ENCODE measurements at regions not wholly inside any gene's neighbourhood (a gene's known extent, or its start where the extent isn't known, plus 50 kb on each side); places are given as distances from the start of the nearest gene placed in this dataset.

DNA sequence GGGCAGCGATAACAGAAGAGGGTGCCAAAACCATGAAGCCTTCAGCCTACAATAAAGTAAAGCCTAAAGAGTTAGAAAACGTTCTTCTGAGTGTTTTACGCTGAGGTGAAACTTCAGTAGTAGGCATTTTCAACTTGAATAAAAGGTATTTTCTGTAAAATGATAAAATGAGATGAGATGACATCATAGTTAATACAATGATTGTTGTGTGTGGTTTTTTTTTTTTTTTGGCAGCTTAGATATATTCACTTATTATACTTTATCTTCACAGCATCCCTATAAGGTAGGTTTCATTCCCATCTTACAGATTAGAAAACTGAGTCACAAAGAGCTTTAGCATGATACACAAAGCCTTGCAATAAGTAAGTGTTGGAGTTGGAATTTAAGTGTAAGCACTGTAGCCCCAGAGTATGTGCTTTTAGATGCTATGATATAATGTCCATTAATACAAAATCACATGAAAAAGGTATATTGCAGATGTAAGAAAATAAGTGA lies 291.9 kb upstream of the GRM7 start:
- no peak overlapping the region for H3K4me3 ChIP-seq (ENCODE audit: low read depth, low read length)
- TF ChIP-seq, protein P1, sequence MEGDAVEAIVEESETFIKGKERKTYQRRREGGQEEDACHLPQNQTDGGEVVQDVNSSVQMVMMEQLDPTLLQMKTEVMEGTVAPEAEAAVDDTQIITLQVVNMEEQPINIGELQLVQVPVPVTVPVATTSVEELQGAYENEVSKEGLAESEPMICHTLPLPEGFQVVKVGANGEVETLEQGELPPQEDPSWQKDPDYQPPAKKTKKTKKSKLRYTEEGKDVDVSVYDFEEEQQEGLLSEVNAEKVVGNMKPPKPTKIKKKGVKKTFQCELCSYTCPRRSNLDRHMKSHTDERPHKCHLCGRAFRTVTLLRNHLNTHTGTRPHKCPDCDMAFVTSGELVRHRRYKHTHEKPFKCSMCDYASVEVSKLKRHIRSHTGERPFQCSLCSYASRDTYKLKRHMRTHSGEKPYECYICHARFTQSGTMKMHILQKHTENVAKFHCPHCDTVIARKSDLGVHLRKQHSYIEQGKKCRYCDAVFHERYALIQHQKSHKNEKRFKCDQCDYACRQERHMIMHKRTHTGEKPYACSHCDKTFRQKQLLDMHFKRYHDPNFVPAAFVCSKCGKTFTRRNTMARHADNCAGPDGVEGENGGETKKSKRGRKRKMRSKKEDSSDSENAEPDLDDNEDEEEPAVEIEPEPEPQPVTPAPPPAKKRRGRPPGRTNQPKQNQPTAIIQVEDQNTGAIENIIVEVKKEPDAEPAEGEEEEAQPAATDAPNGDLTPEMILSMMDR (IDR thresholded peaks at IDR 0.05; ENCODE audit: insufficient read depth, low read length), result no peak

DNA sequence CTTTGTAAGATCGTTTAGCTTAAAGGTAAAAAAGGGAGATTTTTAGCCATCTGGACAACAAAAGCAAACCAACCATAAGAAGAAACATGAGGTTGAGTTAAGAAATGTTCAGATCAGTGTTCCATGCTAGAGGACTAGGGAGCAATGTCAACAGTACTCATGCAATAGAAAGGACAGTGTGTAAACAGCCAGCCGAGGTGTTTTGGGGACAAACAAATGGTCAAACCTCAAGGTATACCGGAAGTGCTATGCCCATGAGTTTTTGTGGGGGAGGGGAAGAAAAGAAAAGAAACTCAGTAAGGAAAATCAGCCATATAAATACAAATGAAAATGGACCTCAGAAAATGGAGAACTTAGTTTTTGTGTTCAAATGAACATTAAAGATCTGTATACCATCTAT lies 289.5 kb upstream of the GRM7 start:
- TF ChIP-seq, protein P1 (IDR thresholded peaks at IDR 0.05; ENCODE audit: insufficient read depth, low read length), result no peak
- H3K4me3 ChIP-seq (ENCODE audit: low read depth, low read length), result no peak overlapping the region
- DNase-seq (ENCODE audit: low read depth), result no peak

More for the DNA sequence above, 291.9 kb upstream of the GRM7 start:
- DNase-seq (ENCODE audit: low read depth), result no peak

DNA sequence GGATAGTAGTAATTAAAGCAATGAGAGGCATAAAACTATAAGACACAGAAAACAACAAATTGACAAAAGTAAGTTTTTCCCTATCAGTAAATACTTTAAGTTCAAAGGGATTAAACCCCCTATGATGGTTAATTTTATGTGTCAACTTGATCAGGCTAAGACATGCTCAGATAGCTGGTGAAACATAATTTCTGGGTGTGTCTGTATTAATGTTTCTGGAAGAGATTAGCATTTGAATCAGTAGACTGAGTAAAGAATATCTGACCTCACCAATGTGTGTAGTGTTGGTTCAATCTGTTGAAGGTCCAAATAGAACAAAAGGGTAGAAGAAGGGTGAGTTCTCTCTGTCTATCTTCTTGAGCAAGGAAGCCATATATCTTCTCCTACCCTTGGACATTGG lies 283.3 kb upstream of the GRM7 start:
- H3K4me3 ChIP-seq (ENCODE audit: low read depth, low read length), result no peak overlapping the region
- TF ChIP-seq, protein P1 (IDR thresholded peaks at IDR 0.05; ENCODE audit: insufficient read depth, low read length), result no peak
- no peak for DNase-seq (ENCODE audit: low read depth)

DNA sequence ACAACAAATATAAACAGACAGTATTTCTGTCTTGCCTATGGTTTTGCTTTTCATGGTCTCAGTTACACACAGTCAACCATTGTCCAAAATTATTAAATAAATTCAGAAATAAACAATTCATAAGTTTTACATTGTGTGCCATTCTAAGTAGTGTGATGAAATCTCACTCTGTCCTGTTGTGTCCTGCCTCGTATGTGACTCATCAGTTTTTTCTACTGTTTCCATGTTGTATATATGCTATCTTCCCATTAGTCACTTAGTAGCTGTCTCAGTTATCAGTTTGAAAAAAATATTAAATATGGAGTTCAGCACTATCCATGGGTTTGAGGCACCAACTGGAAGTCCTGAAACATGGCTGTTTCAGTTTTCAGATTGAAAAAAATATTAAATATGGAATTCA lies 282.4 kb upstream of the GRM7 start:
- H3K4me3 ChIP-seq (ENCODE audit: low read depth, low read length), result no peak overlapping the region
- TF ChIP-seq, protein P1 (IDR thresholded peaks at IDR 0.05; ENCODE audit: insufficient read depth, low read length), result no peak
- DNase-seq (ENCODE audit: low read depth), result no peak

DNA sequence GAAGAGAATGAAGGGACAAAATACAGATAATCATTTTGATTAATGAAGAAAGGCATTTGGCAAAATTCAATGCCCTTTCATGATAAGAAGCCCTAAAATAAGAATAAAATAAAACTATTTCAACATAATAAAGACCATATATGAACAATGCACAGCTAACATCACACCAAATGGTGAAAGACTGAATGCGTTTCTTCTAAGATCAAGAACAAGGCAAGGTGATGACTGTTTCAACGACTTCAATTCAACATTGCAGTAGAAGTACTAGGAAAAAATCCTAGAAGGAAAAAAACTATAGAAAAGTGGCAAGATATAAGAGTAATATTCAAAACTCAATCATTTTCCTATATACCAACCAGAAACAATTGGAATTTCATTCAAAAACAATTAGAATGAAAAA lies 280.1 kb upstream of the GRM7 start:
- TF ChIP-seq, protein P1 (IDR thresholded peaks at IDR 0.05; ENCODE audit: insufficient read depth, low read length), result no peak
- no peak overlapping the region for H3K4me3 ChIP-seq (ENCODE audit: low read depth, low read length)
- DNase-seq (ENCODE audit: low read depth), result no peak

DNA sequence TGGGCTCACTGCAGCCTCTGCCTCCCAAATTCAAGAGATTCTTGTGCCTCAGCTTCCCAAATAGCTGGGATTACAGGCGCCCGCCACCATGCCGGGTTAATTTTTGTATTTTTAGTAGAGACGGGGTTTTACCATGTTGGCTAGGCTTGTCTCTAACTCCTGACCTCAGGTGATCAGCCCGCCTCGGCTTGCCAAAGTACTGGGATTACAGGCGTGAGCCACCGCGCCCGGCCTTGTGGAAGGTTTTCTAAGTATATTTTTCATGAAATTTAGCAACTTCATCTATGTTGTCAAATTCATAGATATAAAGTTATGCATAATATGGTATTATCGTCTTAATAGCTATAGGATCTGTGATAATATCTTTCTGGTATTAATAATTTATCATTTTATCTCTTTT lies 275.6 kb upstream of the GRM7 start:
- TF ChIP-seq, protein P1 (IDR thresholded peaks at IDR 0.05; ENCODE audit: insufficient read depth, low read length), result no peak
- no peak overlapping the region for H3K4me3 ChIP-seq (ENCODE audit: low read depth, low read length)
- DNase-seq (ENCODE audit: low read depth), result no peak

DNA sequence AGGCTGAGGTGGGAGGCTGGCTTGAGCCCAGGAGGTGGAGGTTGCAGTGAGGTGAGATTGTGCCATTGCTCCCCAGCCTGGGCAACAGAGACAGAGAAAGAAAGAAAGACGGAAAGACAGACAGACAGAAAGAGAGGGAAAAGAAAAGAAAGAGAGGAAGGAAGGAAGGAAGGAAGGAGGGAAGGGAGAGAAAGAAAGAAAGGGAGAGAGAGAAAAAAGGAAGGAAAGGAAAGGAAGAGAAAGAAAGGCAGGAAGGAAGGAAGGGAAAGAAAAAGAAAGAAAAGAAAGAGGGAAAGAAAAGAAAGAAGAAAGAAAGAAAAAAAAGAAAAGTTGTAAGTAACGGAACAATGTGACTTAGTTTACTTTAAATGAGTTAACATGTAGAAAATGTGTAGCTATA lies 260.7 kb upstream of the GRM7 start:
- DNase-seq (ENCODE audit: low read depth), result no peak
- H3K4me3 ChIP-seq (ENCODE audit: low read depth, low read length), result no peak overlapping the region
- TF ChIP-seq, protein P1 (IDR thresholded peaks at IDR 0.05; ENCODE audit: insufficient read depth, low read length), result no peak
